Bone marrow (tissue), 2 donors: ENCODE measurements at regions not wholly inside any gene's neighbourhood (a gene's known extent, or its start where the extent isn't known, plus 50 kb on each side); places are given as distances from the start of the nearest gene placed in this dataset.
"Not testable (repeated sequence)": the region's sequence is repeated elsewhere in the genome, so short reads cannot be mapped to it uniquely, and the experiment has no call there.

ENCODE experiments used
- DNase-seq, 2 donors: peaks; one replicate each; lab custom pipeline; 2025; lab: John Stamatoyannopoulos, UW

GRCh38 chr6:23783901-23784300 lies 342.1 kb upstream of the NRSN1 start:
- no peak for DNase-seq

GRCh38 chr6:23784301-23784919 lies 341.6 kb upstream of the NRSN1 start:
- no peak for DNase-seq

- no peak for DNase-seq
Measured at GRCh38 chr6:23790756-23791155, 335.3 kb upstream of the NRSN1 start.

GRCh38 chr6:23797041-23797440 lies 329.0 kb upstream of the NRSN1 start:
- DNase-seq, result no peak

GRCh38 chr6:23804289-23804688 lies 321.7 kb upstream of the NRSN1 start:
- not testable (repeated sequence) for DNase-seq

GRCh38 chr6:23821141-23821540 lies 304.9 kb upstream of the NRSN1 start:
- DNase-seq, result not testable (repeated sequence)

GRCh38 chr6:23823421-23823820 lies 302.6 kb upstream of the NRSN1 start:
- DNase-seq, result no peak

- no peak for DNase-seq
Measured at GRCh38 chr6:23826572-23826971, 299.4 kb upstream of the NRSN1 start.

- no peak for DNase-seq
Measured at GRCh38 chr6:23828861-23829260, 297.2 kb upstream of the NRSN1 start.

- DNase-seq, result no peak
Measured at GRCh38 chr6:23841116-23841515, 284.9 kb upstream of the NRSN1 start.

- DNase-seq, result no peak
Measured at GRCh38 chr6:23842760-23843159, 283.3 kb upstream of the NRSN1 start.

GRCh38 chr6:23851522-23851921 lies 274.5 kb upstream of the NRSN1 start:
- no peak for DNase-seq

GRCh38 chr6:23853566-23854133 lies 272.4 kb upstream of the NRSN1 start:
- not testable (repeated sequence) for DNase-seq

GRCh38 chr6:23854154-23854553 lies 271.9 kb upstream of the NRSN1 start:
- not testable (repeated sequence) for DNase-seq

GRCh38 chr6:23855497-23856116 lies 270.4 kb upstream of the NRSN1 start:
- no peak for DNase-seq

GRCh38 chr6:23870496-23870895 lies 255.5 kb upstream of the NRSN1 start:
- no peak for DNase-seq

- DNase-seq, result no peak
Measured at GRCh38 chr6:23873161-23873560, 252.9 kb upstream of the NRSN1 start.

GRCh38 chr6:23875006-23875405 lies 251.0 kb upstream of the NRSN1 start:
- no peak for DNase-seq

GRCh38 chr6:23879816-23880215 lies 246.2 kb upstream of the NRSN1 start:
- DNase-seq, result no peak

GRCh38 chr6:23890543-23891227 lies 235.3 kb upstream of the NRSN1 start:
- DNase-seq, result no peak

- DNase-seq, result peak in 1 of 2 donors; percentile 18
Measured at GRCh38 chr6:23905133-23905815, 220.7 kb upstream of the NRSN1 start.

GRCh38 chr6:23910420-23910819 lies 215.6 kb upstream of the NRSN1 start:
- DNase-seq, result no peak
